SK-N-SH (cell line): ENCODE measurements at regions not wholly inside any gene's neighbourhood (a gene's known extent, or its start where the extent isn't known, plus 50 kb on each side); places are given as distances from the start of the nearest gene placed in this dataset.

Source experiments
- EP300 ChIP-seq, 2 experiments: IDR thresholded peaks; 2 replicates each; pipeline versions ENCODE4 v1.4.0 to v1.6.1; 2012; ENCODE audit warnings: borderline replicate concordance in 1 of 2, low read depth in 1 of 2, low read length in 1 of 2
- EZH2phosphoT487 ChIP-seq: fragments of 200-600 bp; sonication (generic); IDR thresholded peaks from 2 replicates; pipeline ENCODE4 v1.6.1; 2017; ENCODE audit warnings: low read depth, mixed run types, mild to moderate bottlenecking, antibody characterized with exemption, moderate library complexity, borderline replicate concordance
- FOXM1 ChIP-seq: IDR thresholded peaks from 2 replicates; pipeline ENCODE4 v1.4.0; 2012; ENCODE audit warnings: low read depth, mild to moderate bottlenecking
- JUND ChIP-seq: IDR thresholded peaks from 2 replicates; pipeline ENCODE4 v1.4.0; 2012
- NRF1 ChIP-seq: IDR thresholded peaks from 2 replicates; pipeline ENCODE4 v1.6.1; 2012; ENCODE audit warnings: low read depth, mild to moderate bottlenecking, low read length
- POLR2AphosphoS5 ChIP-seq: IDR thresholded peaks from 2 replicates; pipeline ENCODE4 v1.6.1; 2012; ENCODE audit warnings: low read depth, low read length
- RAD21 ChIP-seq: IDR thresholded peaks from 2 replicates; pipeline ENCODE4 v1.6.1; 2012; ENCODE audit warnings: mild to moderate bottlenecking, low read length
- SIN3A ChIP-seq: IDR thresholded peaks from 2 replicates; pipeline ENCODE4 v1.6.1; 2012; ENCODE audit warnings: low read depth, mild to moderate bottlenecking, low read length, moderate library complexity, borderline replicate concordance
- TAF1 ChIP-seq: IDR thresholded peaks from 2 replicates; pipeline ENCODE4 v1.6.1; 2012; ENCODE audit warnings: low read depth, mild to moderate bottlenecking, low read length, moderate library complexity, borderline replicate concordance
- YY1 ChIP-seq: IDR thresholded peaks from 2 replicates; pipeline ENCODE4 v1.4.0; 2012; ENCODE audit warnings: low read depth, mild to moderate bottlenecking
- TF ChIP-seq, protein P1 (sequence below): fragments of 200-600 bp; sonication (generic); IDR thresholded peaks from 2 replicates; pipeline ENCODE4 v1.6.1; 2017; ENCODE audit warnings: antibody characterized with exemption, mild to moderate bottlenecking, moderate library complexity
- TF ChIP-seq, protein P2 (sequence below): IDR thresholded peaks from 2 replicates; pipeline ENCODE4 v1.6.1; 2012; ENCODE audit warnings: mild to moderate bottlenecking, low read depth, low read length, moderate library complexity
- TF ChIP-seq, protein P3 (sequence below): IDR thresholded peaks from 2 replicates; pipeline ENCODE4 v1.4.0; 2012; ENCODE audit warnings: low read depth
- TF ChIP-seq, protein P4 (sequence below): fragments of 150-350 bp; IDR thresholded peaks from 2 replicates; pipeline ENCODE4 v1.6.1; 2017; ENCODE audit warnings: antibody characterized with exemption, low read length, low read depth, borderline replicate concordance

DNA sequence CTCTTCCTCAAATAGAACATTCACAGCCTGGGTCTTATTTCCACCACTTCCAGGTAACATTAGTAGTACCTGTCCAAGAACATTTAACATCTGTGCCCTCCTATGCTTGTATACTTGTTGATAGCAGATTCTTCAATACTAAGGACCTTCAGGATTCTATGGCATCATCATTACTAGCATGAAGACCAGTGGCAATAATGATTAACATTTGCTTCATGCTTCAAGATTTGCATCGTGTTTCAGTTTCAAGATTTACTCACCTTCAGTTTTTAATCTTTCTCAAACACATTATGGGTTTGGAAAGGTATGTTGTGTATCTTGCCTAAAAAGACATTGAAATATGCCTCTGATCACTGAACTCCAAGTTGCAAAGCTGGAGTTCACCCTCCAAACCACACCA lies 412.8 kb upstream of the NRSN1 start:
- TF ChIP-seq, protein P1, sequence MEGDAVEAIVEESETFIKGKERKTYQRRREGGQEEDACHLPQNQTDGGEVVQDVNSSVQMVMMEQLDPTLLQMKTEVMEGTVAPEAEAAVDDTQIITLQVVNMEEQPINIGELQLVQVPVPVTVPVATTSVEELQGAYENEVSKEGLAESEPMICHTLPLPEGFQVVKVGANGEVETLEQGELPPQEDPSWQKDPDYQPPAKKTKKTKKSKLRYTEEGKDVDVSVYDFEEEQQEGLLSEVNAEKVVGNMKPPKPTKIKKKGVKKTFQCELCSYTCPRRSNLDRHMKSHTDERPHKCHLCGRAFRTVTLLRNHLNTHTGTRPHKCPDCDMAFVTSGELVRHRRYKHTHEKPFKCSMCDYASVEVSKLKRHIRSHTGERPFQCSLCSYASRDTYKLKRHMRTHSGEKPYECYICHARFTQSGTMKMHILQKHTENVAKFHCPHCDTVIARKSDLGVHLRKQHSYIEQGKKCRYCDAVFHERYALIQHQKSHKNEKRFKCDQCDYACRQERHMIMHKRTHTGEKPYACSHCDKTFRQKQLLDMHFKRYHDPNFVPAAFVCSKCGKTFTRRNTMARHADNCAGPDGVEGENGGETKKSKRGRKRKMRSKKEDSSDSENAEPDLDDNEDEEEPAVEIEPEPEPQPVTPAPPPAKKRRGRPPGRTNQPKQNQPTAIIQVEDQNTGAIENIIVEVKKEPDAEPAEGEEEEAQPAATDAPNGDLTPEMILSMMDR, result no peak
- TF ChIP-seq, protein P2, sequence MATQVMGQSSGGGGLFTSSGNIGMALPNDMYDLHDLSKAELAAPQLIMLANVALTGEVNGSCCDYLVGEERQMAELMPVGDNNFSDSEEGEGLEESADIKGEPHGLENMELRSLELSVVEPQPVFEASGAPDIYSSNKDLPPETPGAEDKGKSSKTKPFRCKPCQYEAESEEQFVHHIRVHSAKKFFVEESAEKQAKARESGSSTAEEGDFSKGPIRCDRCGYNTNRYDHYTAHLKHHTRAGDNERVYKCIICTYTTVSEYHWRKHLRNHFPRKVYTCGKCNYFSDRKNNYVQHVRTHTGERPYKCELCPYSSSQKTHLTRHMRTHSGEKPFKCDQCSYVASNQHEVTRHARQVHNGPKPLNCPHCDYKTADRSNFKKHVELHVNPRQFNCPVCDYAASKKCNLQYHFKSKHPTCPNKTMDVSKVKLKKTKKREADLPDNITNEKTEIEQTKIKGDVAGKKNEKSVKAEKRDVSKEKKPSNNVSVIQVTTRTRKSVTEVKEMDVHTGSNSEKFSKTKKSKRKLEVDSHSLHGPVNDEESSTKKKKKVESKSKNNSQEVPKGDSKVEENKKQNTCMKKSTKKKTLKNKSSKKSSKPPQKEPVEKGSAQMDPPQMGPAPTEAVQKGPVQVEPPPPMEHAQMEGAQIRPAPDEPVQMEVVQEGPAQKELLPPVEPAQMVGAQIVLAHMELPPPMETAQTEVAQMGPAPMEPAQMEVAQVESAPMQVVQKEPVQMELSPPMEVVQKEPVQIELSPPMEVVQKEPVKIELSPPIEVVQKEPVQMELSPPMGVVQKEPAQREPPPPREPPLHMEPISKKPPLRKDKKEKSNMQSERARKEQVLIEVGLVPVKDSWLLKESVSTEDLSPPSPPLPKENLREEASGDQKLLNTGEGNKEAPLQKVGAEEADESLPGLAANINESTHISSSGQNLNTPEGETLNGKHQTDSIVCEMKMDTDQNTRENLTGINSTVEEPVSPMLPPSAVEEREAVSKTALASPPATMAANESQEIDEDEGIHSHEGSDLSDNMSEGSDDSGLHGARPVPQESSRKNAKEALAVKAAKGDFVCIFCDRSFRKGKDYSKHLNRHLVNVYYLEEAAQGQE, result no peak
- TF ChIP-seq TAF1 (no peak), EP300 (IDR thresholded peaks at IDR 0.05; ENCODE audit: borderline replicate concordance in 1 of 2, low read depth in 1 of 2, low read length in 1 of 2) (no peak), YY1 (no peak), EZH2phosphoT487 (no peak), NRF1 (no peak), FOXM1 (no peak), RAD21 (no peak), SIN3A (no peak), POLR2AphosphoS5 (no peak), JUND (no peak)
- TF ChIP-seq, protein P3, sequence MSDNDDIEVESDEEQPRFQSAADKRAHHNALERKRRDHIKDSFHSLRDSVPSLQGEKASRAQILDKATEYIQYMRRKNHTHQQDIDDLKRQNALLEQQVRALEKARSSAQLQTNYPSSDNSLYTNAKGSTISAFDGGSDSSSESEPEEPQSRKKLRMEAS, result no peak
- TF ChIP-seq, protein P4, sequence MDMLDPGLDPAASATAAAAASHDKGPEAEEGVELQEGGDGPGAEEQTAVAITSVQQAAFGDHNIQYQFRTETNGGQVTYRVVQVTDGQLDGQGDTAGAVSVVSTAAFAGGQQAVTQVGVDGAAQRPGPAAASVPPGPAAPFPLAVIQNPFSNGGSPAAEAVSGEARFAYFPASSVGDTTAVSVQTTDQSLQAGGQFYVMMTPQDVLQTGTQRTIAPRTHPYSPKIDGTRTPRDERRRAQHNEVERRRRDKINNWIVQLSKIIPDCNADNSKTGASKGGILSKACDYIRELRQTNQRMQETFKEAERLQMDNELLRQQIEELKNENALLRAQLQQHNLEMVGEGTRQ, result no peak
